ENCODE measurements at regions not wholly inside any gene's neighbourhood (a gene's known extent, or its start where the extent isn't known, plus 50 kb on each side); places are given as distances from the start of the nearest gene placed in this dataset.
"Not testable (repeated sequence)": the region's sequence is repeated elsewhere in the genome, so short reads cannot be mapped to it uniquely, and the experiment has no call there.

DNA sequence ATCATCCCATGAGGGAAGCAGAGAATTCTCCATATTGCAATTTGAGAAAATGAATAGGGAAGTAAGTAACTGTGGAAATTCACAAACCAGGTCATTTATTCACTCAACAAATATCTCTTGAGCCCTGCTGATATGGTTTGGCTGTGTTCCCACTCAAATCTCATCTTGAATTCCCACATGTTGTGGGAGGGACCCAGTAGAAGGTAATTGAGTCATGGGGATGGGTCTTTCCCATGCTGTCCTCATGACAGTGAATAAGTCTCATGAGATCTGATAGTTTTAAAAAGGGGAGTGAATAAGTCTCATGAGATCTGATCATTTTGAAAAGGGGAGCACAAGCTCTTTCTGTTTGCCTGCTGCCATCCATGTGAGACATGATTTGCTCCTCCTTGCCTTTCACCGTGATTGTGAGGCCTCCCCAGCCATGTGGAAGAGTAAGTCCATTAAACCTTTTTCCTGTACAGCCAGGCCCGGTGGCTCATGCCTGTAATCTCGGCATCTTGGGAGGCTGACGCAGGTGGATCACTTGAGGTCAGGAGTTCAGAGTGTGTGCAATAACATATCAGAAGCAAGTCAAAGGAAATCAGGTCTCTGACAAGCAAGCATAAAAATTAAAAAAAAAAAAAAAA is 193.2 kb downstream of the NDUFA10 start:
- DNase-seq (ENCODE audit: low spot score) = no peak

DNA sequence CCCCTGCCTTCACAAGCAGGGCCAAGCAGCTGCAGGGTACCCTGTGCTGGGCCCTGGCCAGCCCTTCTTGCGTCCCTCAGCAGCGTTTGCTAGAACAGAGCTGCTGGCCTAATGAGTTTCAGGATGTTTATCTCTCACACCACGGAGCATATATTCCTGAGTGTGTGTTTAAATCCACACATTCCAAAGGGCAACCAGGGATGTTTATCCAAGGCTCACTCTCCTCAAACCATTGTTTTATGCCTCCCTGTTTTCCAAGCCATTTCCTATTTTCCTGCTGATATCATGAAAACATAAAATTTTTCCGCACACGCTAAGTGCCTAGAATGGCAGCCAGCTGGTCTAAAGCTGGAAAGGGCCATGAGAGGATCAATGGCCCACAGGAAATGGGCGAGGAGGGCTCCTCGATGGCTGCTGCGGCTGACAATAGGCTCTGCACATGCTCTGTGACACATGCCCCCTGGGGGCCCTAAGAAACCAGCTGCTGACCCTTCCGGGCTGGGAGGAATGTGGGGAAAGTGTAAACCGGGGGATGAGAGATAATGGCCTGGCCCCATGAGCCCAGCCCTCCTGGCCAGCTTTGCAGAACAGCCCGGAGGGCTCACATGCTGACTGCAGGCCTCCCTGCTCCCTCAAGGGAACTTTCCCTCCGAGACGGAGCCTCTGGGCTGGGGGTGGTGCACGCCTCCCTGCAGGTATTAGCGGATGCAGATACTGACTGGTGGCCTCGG is 194.0 kb downstream of the NDUFA10 start:
- DNase-seq (ENCODE audit: low spot score) = no peak

DNA sequence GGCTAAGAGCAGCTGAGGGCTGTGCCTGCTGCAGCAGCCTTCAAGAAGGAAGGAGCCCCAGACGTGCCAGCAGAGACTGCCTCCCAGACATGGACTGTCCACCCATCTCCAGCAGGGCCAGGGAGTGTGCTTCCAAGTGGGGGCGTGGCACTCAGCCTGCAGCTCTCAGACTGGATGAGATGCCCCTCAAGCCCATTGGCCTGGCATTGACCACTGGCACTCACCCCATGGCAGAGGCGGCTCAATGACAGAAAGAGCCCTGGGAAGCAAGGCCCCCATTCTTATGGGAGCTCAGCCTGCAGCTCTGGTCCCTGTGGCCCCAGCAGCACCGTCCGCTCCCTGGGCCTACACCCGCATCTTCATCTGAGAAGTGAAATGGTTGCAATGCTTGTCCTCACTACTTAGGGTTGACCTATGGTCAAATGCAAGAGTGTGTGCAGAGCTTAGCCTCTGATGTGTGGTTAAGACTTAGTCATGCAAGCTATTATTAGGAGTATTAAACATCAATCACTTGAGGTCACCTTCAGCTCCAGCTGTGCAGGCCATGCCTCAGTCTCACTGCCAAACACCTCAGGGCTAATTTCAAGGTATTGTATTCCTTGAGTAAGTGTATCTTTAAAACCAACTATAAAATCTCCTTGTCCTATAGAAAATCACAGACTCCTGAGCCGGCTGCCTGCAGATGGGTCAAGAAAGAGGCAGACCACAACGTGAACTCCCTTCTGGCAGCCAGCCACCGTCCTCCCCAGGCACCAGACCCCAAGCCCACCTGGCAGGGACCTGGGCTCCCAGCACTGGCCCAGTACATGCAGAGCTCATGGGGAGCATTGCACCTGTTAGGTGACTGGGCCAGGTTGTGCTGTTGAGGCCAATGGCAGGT is 194.8 kb downstream of the NDUFA10 start:
- no peak for DNase-seq (ENCODE audit: low spot score)

DNA sequence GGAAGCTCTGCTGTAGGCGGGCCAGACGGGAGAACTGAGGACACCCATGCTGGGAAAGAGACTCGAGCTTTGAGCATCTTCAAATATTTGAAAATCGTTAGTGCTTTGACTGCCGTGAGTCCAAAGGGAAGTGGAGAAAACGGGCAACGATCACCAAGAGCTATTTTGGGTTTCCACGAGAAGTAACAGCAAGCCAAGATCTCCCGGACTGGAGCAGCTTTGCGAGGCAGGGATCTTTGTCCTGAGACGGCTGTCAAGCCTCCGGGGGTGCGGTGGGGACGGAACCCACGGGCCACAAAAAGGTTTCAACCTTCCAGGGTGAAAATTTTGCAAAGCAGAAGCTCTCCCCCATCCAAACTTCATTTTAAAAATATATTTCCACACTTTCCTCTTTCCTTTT is 195.8 kb downstream of the NDUFA10 start:
- no peak for DNase-seq (ENCODE audit: low spot score)

DNA sequence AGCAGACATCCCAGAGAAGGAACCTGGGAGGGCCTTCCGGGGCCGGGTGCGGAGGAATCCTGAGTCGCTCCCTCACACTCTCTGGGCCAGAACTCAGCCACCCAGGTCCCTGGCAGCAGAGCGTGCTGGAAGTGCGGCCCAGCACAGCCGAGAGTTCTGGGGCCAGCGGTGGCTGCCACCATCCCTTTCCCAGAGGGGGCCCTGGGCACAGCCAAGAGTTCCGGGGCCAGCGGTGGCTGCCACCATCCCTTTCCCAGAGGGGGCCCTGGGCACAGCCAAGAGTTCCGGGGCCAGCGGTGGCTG is 196.2 kb downstream of the NDUFA10 start:
- DNase-seq (ENCODE audit: low spot score) = not testable (repeated sequence)

DNA sequence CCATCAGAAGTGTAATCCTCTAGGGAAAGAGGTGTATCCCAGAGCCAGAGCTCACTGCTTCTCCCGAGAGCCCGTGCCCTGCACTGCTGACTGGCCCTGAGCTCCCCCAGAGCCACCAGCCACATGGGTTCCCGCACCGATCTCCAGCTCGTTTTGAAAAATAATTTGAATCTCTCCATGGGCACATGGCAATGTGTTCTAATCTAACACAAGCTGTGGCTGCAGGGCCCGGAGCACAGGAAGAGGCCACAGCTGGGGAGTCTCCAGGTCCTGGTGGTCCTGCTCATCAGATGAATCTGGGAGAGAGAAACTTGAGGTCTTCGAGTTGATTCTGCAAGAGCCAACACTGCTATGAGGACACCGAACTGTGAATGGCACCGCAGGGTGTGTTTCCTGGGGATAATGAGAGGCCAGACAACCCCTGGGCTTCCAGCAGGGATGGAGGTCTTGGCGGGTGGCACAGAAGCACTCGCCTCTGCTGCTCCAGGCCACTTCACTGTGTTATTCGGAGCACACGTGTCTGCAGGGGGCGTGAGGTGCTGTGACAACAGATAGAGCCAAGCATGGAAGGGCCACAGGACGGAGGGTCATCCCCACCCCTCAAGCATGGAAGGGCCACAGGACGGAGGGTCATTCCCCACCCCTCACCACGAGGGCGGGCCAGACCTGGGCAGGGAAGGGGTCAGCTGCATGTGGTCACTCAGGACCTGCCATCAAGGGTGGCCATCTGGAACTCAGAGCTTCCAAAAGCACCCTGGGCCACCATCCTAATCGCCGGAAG is 196.8 kb downstream of the NDUFA10 start:
- DNase-seq (ENCODE audit: low spot score) = no peak

DNA sequence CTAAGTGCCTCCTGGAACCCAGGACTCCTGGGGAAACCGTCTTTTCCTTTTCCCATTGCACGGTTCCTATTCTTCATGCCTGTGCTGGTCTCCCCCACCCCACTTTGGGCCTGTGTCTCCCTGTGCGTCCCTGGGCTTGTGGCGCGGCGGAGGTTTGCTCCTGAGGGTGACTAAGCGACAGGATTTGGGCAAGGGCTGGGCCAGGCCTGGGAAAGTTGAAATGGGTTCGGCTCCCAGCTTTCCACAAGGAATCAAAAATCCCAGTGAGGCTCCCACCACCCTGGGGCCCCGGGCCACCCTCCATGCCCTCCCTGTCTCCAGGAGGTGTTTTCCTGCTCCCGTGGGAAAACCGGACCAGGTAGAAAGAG is 197.6 kb downstream of the NDUFA10 start:
- no peak for DNase-seq (ENCODE audit: low spot score)

DNA sequence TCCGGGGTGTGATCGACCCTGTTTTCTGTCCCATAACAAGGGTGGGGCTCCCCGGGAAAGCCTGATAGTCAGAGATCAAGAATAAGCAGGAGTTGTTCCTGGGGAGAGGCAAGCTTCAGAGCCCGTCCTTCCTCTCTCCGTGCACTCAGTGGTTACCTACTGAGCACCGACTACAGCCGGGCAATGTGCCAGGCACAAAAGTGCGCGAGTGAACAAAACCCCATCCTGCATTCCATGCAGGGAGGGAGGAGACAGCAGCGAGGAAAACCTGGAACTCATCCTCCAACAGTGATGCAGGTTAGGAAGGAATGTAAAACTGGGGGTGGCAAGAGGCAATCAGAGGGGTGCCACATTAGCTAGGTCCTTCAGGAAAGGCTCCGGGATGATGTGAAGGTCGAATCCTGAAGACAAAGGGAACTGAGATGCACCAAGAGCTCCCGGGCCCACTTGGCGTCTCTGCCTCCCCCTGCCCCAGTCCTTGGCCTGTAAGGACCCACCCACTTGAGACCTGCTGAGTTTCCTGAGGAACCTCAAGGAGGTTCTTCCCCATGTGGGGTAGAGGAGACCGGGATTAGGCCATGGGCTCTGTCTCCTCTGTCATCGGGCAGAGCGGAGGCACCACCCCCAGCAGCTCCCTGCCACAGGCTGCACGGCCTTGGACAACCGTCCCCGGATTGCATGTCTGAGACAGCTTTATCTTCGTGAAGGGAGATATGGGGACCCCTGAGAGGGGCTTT is 198.2 kb downstream of the NDUFA10 start:
- no peak for DNase-seq (ENCODE audit: low spot score)

DNA sequence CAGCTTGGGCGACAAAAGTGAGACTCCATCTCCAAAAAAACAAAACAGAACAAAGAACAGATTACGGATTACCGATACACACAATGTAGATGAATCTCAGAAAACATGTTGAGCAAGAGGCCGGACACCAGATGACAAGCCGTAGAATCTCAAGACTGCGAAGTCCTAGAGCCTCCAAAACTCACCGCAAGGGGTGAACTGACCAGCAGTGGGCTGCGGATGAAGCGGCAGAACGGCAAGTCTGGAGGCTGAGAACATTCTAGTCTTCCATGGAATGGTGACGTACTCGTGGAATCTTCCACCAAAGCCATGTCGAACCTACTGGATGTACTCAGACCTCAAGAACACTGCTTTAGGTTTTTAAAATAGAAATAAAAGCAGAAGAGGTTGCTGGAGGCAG is 198.8 kb downstream of the NDUFA10 start:
- DNase-seq (ENCODE audit: low spot score) = no peak

DNA sequence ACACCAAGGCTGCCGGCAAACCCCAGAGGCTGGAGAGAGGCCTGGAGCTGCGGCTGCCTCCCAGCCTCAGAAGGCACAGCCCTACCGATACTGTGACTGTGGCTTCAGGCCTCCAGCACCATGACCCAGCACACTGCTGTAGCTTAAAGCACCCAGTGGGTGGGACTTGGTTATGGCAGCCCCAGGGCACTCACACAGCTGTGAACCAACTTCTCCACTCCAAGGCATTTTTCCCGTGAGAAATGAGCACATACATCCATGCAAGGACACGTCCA is 199.5 kb downstream of the NDUFA10 start:
- no peak for DNase-seq (ENCODE audit: low spot score)

DNA sequence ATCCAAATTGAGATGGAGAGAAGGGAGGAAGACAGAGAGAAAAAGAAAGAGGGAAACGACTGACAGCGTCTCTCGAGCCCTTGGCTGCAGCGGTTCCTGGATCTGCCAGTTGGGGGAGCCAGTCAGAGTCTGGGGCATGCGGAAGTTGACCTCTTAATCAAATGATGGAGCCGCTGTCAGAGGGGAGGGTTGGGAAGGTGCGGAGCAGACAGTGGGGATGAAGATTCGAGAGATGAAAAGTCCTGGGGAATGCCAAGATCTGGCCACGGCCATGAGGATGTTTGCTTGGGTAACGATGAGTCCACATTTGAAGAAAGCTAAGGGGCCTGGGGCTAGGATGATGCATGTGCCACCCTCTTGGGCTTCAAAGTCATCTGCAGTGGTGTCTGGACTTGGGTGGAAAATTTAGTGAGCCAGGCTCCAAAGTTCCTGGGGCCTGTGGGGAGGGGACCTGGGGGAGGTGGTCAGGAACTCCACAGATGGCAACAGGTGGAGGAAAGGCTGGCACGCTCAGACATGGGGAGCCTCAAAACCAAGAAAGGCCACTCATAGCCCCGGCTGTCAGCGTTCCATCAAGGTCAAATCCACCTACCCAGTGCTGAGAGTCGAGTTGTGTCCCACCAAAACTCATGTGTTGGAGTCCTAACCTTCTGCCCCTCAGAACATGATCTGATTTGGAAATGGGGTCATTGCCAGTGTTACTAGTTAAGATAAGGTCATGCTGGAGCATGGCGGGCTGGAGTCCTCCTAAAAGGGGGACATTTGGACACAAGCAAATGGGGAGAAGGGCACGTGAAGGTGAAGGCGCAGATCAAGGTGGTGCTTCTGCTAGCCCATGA is 200.1 kb downstream of the NDUFA10 start:
- DNase-seq (ENCODE audit: low spot score) = no peak

DNA sequence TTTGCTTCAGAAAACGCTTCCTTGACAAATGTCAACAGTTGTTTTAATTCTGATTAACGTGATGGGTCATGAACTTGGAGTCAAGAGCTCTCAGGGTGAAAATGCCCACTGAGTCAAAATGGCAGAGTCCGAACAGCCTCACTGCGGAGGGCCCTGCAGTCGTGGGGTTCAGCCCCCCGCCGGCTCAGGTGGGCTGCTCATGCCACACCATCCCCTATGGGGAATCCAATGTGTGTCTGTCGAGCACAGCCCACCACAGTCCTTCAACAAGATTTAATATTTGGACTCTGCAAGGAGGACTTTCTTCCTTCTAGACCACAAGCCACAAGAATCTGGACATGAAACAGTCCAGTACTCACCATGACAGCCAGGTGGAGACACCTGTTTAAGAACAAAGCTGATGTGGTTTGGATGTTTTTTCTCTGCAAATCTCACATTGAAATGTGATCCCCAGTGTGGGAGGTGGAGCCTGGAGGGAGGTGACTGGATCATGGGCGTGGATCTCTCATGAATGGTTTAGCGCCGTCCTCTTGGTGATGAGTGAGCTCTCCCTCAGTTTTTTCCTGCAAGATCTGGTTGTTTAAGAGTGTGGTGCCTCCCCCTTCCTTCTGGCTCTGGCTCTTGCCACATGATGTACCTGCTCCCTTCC is 201.0 kb downstream of the NDUFA10 start:
- peak; percentile 47 for DNase-seq (ENCODE audit: low spot score)

DNA sequence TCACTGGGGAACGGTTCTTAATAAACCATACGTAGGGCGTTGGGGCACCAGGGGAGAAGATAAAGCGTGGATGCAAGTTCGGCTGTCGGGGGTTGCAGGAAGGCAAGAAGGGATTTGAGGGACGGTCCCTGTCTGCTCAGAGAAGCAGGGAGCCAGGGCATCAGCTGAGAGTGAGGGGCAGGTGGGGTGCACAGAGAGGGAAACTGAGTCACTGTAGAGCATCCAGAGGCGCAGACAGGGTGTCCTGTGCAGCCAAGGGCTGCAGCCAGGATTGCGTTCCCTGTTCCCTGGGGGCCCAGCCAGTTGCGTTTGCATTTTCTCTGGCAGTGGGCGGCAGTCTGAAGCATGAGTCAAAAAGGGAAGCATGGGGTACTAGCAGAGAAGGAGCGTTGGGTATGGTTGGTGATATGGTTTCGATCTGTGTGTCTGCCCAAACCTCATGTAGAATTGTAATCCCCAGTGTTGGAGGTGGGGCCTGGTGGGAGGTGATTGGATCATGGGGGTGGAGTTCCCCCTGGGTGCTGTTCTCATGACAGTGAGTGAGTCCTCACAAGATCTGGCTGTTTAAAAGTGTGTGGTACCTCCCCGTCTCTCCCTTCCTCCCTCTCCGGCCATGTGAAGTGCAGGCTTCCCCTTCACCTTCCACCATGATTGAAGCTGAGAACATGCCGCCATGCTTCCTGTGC is 202.9 kb downstream of the NDUFA10 start:
- DNase-seq (ENCODE audit: low spot score) = no peak

DNA sequence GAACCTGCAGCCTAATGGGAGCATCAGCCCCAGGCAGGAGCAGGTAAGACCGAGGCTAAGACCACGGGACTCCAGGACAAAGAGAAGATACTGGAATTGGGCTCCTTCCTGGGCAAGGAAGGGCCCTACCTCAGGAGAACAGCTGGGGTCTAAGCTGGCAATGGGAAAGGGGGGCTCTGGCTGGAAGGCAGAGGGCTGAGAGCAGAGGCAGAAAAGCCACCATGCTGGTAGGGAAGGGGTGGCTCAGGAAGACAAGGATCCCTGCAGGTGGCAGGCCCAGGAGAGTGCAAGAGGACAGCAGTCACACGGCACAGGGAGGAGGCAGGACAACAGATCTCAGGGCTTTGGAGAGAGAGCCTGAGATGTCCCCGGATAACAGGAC is 203.5 kb downstream of the NDUFA10 start:
- no peak for DNase-seq (ENCODE audit: low spot score)

DNA sequence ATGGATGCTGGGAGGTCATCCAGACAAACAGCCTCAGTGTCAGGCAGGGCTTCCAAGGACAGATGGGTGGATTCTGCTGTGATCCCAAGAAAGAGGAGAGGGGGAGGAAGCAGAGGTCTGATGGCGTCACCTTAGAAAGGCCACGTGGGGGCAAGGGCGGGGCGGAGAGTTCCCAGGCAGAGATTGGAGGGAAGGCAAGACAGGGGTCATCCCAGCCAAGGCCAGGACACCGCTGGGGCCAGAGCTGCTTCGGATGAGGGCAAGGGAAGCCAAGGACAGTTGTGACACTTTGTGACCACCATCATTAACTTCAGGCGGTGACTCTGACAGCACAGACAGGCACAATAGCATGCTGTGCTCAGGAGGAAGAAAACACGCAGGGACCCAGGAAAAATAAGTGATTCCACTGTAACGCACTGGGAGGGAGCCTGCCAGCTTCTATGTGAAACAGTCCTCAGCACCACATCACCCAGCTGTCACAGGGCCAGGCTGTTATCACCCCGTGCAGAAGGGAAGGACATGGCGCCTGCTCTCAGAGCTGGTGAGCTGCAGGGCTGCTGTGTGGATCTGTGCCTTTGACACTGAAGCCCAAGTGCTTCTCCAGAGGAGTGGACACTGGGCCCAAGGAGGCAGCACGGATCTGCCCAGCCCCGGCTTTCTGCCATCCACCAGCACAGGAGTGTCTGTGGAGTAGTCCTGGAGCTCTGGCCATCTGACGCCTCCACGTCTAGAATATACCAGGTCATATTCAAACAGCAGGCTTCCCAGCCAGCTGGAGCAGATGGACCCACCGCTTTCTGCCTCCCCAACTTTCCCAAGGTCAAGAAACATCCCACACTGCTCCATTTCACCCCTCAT is 204.1 kb downstream of the NDUFA10 start:
- no peak for DNase-seq (ENCODE audit: low spot score)

DNA sequence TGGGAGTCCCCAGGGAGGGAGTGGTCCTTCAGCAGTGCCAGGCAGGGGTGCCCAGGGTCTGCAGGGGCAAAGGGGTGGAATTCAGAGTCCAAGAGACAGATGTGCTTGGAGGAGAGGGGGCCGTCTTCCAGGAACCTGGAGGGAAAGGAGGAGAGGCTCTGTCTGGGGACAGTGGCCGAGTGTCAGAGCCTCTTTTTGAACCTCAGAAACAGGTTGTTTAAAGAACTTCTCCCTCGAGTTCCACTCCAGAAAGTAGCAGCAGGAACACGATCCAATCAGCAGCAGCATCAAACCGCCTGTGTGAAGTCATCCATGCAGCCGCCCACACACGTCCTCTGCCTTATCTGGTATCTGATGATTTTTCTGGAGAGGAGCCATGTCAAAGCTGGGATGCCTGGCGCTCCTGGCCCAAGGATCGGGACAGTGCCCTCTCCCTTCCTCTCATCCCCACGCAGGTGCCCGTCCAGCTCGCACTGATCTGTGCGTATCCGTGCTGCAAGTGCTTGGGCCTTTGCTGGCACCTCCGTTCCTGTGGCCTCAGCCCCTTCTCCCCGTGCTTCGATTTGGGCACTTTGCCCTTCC is 205.1 kb downstream of the NDUFA10 start:
- DNase-seq (ENCODE audit: low spot score) = no peak

DNA sequence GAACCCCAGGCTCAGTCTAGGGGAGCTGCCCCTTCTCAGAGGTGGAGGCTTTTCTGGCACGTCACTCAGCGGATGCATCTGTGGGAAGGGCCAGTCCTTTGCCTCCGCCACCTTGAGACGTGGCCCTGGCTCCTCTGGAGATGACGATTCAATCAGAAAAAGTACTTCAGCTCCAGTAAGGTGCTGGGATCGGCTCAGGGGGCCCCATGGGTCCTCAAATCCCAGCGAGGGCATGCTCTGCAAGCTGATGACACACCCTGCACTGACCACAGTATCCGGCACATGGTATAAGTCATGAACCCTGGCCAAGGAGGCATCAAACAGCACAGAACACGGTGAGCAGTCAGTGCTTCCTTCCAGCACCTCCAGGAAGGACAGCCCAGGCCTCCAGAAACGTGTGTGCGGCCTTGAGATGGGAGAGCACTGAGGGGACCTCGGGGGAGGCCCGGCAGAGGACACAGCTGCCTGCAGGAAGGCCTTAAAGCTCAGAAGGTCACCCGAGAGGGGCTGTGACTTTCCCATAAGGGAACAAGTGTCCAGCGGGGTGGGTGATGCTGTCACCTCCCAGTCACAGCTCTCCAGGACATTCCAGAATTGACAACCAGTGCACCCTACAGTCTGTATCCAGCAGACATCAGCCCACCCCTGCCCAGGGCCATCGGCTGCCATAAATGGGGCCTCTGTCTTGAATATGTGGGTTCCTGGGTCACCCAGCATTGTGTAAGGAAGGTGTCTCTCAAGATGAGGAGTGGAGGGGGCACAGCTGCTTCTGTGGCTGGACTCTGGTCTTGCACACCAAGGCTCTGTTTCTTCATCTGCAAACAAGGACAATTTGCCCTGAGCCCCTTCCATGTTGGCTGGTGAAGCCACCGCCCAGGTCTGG is 205.8 kb downstream of the NDUFA10 start:
- DNase-seq (ENCODE audit: low spot score) = no peak

Measured in LoVo (cell line).